Ovary (tissue), 7 donors: ENCODE measurements at regions not wholly inside any gene's neighbourhood (a gene's known extent, or its start where the extent isn't known, plus 50 kb on each side); places are given as distances from the start of the nearest gene placed in this dataset.
A peak's percentile ranks its signal among the peaks of the same experiment; 100 is the strongest.
"Not testable (repeated sequence)": the region's sequence is repeated elsewhere in the genome, so short reads cannot be mapped to it uniquely, and the experiment has no call there.

ENCODE experiments used
- DNase-seq, 5 donors: peaks; one replicate each; pipeline ENCODE4 v3.0.0-alpha.2; 2019 to 2020
- H3K27ac ChIP-seq, 2 donors: fragments of 200-600 bp; one replicate each; pipeline versions ENCODE4 v1.5.1 to v1.8.0; 2019 to 2022
- H3K27me3 ChIP-seq: fragments of 200-600 bp; one replicate; pipeline ENCODE4 v1.8.0; 2022
- H3K36me3 ChIP-seq: fragments of 200-600 bp; sonication (generic); one replicate; pipeline ENCODE4 v1.5.1; 2019
- H3K4me1 ChIP-seq: one replicate; pipeline ENCODE4 v1.8.1; 2013; ENCODE audit warnings: mild to moderate bottlenecking, moderate library complexity; ENCODE audit not compliant: insufficient read depth
- H3K4me3 ChIP-seq: fragments of 200-600 bp; sonication (generic); one replicate; pipeline ENCODE4 v1.5.1; 2017
- H3K9me3 ChIP-seq, 2 donors: fragments of 200-600 bp in 1 of 2; sonication (generic) in 1 of 2; one replicate each; pipeline versions ENCODE4 v1.5.1 to v1.8.1; 2013 to 2019; ENCODE audit warnings: mild to moderate bottlenecking in 1 of 2, moderate library complexity in 1 of 2
- EP300 ChIP-seq: sonication (generic); formaldehyde crosslinking; IDR thresholded peaks from one replicate; pipeline ENCODE4 v1.6.1; 2017; ENCODE audit warnings: antibody characterized with exemption
- POLR2A ChIP-seq: fragments of 450-650 bp; IDR thresholded peaks from one replicate; pipeline ENCODE4 v1.6.1; 2017; ENCODE audit warnings: antibody characterized with exemption, mild to moderate bottlenecking, moderate library complexity
- WGBS, 3 donors: extraction: QIAGEN DNeasy Blood & Tissue Kit in 1 of 3; methylation state at CpG; one replicate each; pipeline versions ENCODE4 v1.1.5 to v1.1.7; 2013 to 2017; 5-methylcytosine and 5-hydroxymethylcytosine counted together
- intact Hi-C, 4 donors: fragments of 100-400 bp; cut with DNase I; formaldehyde crosslinking; loops; one replicate each; pipeline versions ENCODE4 v1.11.0 to v1.15.1; 2022 to 2023
- TF ChIP-seq, protein P1 (sequence below), 3 donors: fragments of 450-650 bp in 2 of 3; fragments of 200-600 bp in 1 of 3; IDR thresholded peaks; one replicate each; pipeline versions ENCODE4 v1.5.1 to v1.8.0; 2016 to 2022; ENCODE audit warnings: antibody characterized with exemption in 3 of 3, mild to moderate bottlenecking in 1 of 3
- donor health status: DM: no; HTN: no; CAD: no; lungs with moderate emphysema.
- donor health status: DM: no; HTN: no; CAD: no.
- donor health status: Bipolar disorder and iron deficiency.
- donor health status: DM: no; HTN: no; CAD: no.
- donor health status: DM: yes; HTN: yes; CAD: no.

DNA sequence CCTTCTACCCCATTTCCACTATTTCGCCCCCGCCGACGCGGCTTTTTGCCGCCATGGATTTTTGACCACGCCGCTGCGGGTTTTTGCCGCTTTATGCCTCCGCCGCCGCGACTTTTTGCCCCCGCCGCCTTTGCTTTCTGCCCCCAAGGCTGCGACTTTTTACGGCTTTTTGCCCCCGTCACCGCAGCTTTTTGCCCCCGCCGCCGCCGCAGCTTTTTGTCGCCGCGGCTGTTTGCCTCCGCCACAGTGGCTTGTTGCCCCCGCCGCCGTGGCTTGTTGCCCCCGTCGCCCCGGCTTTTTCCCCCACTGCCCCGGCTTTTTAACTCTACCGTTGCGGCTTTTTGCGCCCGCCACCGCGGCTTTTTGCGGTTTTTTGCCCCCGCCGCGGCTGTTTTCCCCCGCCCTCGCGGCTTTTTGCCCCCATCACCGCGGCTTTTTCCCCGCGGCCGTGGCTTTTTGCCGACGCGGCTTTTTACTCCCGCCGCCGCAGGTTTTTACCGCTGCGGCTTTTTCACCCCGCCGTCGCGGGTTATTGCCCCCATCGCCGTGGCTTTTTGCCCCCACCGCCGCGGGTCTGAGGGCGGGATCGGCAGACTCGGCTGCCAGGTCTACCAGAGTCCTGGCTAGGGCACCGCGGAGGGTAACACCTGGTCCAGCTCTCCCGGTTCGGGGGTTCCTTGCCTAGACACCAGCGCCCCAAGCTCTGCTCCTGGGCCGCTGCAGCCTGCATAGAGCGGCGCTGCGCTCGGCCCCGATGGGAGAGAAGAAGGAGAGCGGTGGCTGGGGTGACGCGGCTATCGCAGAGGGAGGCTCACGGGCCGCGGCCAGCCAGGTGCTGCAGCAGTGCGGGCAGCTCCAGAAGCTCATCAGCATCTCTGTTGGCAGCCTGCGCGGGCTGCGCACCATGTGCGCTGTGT, 562.7 kb upstream of the WSB1 start:
- TF ChIP-seq POLR2A (no peak), EP300 (no peak)
- TF ChIP-seq, protein P1, sequence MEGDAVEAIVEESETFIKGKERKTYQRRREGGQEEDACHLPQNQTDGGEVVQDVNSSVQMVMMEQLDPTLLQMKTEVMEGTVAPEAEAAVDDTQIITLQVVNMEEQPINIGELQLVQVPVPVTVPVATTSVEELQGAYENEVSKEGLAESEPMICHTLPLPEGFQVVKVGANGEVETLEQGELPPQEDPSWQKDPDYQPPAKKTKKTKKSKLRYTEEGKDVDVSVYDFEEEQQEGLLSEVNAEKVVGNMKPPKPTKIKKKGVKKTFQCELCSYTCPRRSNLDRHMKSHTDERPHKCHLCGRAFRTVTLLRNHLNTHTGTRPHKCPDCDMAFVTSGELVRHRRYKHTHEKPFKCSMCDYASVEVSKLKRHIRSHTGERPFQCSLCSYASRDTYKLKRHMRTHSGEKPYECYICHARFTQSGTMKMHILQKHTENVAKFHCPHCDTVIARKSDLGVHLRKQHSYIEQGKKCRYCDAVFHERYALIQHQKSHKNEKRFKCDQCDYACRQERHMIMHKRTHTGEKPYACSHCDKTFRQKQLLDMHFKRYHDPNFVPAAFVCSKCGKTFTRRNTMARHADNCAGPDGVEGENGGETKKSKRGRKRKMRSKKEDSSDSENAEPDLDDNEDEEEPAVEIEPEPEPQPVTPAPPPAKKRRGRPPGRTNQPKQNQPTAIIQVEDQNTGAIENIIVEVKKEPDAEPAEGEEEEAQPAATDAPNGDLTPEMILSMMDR (IDR thresholded peaks at IDR 0.05), result no peak
- Histone ChIP-seq H3K9me3 (peaks cover 0 to 6% of the 10 kb centered on the region in 2 donors), H3K27me3 (no peaks in the 10 kb centered on the region), H3K4me1 (no peaks in the 10 kb centered on the region), H3K4me3 (no peak overlapping the region), H3K27ac (no peak overlapping the region), H3K36me3 (no peaks in the 10 kb centered on the region)
- 45 to 63% (median 61%) methylated on average over 91 to 96 of the region's 96 CpGs for WGBS, 3 donors
- intact Hi-C loops, result no loop called here
- DNase-seq, result no peak

DNA sequence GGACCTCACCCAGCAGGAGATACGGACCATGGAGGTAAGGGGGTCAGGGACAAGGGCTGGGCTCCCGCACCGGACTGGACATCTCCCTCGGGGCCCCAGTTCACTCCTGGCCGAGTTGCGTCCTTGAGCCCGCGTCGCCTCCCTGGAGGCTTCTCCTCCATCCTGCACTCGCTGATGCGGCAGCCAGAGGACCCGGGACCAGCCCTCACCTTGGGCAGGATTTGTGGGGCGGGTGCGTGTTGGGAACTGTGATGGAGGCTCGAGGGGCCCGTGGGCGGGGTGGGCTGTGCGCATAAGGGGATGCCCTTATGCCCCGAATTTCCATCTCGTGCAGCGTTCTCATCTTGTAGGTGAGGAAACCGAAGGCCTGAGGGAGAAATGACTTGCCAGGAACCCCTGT, 562.0 kb upstream of the WSB1 start:
- H3K27me3 ChIP-seq, H3K4me1 ChIP-seq, H3K36me3 ChIP-seq, H3K4me3 ChIP-seq, H3K9me3 ChIP-seq, intact Hi-C loops, H3K27ac ChIP-seq: not testable (repeated sequence)
- WGBS, 3 donors, result 59 to 75% (median 73%) methylated on average over 21 to 22 of the region's 22 CpGs
- DNase-seq, result peak in 1 of 5 donors; percentile 16

DNA sequence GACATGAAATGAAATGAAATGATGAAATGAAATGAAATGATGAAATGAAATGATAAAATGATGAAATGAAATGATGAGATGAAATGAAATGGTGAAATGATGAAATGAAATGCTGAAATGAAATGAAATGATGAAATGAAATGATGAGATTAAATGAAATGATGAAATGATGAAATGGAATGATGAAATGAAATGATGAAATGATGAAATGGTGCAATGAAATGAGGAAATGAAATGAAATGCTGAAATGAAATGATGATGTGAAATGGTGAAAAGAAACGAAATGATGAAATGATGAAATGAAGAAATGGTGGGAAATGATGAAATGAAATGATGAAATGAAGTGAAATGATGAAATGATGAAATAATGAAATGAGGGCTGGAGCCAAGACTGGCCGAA, 559.1 kb upstream of the WSB1 start:
- H3K4me3 ChIP-seq, H3K4me1 ChIP-seq, H3K27ac ChIP-seq, H3K36me3 ChIP-seq, intact Hi-C loops, H3K27me3 ChIP-seq, DNase-seq, H3K9me3 ChIP-seq: not testable (repeated sequence)
- WGBS, 3 donors, result 37 to 45% (median 45%) methylated on average over 2 of the region's 2 CpGs

- H3K9me3 ChIP-seq, H3K36me3 ChIP-seq, DNase-seq, H3K27ac ChIP-seq, H3K27me3 ChIP-seq, H3K4me1 ChIP-seq, intact Hi-C loops, H3K4me3 ChIP-seq: not testable (repeated sequence)
- WGBS, 3 donors, result 69 to 92% (median 87%) methylated on average over 5 to 6 of the region's 6 CpGs
These were observed 557.9 kb upstream of the WSB1 start for GRCh38 chr17:26735977-26736376.

GRCh38 chr17:26765860-26766709, 527.8 kb upstream of the WSB1 start:
- Histone ChIP-seq H3K27ac (no peak overlapping the region), H3K4me1 (no peaks in the 10 kb centered on the region), H3K4me3 (no peak overlapping the region), H3K9me3 (no peaks in the 10 kb centered on the region), H3K36me3 (no peaks in the 10 kb centered on the region), H3K27me3 (no peaks in the 10 kb centered on the region)
- 41 to 58% (median 50%) methylated on average over 99 to 102 of the region's 103 CpGs for WGBS, 3 donors
- intact Hi-C loops, result no loop called here
- no peak for TF ChIP-seq EP300
- TF ChIP-seq POLR2A, result no peak
- DNase-seq, result no peak

DNA sequence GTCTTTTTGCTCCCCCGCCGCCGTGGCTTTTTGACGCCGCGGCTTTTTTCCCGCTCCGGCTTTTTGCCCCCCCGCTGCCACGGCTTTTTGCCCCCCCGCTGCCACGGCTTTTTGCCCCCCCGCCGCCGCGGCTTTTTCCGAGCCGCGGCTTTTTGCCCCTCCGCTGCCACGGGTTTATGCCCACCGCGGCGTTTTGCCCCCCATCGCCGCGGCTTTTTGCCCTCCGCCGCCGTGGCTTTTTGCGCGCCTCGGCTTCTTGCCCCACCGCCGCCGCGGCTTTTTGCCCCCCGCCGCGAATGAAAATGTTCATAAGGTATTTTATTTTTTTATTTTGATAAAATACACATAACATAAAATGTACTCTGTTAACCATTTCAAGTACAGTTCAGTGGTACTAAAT, 527.2 kb upstream of the WSB1 start:
- 53 to 62% (median 59%) methylated on average over 32 to 40 of the region's 40 CpGs for WGBS, 3 donors

More for the DNA sequence above, 527.2 kb upstream of the WSB1 start:
- no peaks in the 10 kb centered on the region for H3K36me3 ChIP-seq
- no peak overlapping the region for H3K27ac ChIP-seq
- H3K27me3 ChIP-seq, result no peaks in the 10 kb centered on the region
- H3K4me3 ChIP-seq, result no peak overlapping the region
- H3K4me1 ChIP-seq, result no peaks in the 10 kb centered on the region
- no peak for DNase-seq
- no peaks in the 10 kb centered on the region for H3K9me3 ChIP-seq
- TF ChIP-seq POLR2A (no peak), EP300 (no peak)
- TF ChIP-seq, protein P1 (IDR thresholded peaks at IDR 0.05), result no peak
- intact Hi-C loops, result no loop called here
